ENCODE measurements at regions not wholly inside any gene's neighbourhood (a gene's known extent, or its start where the extent isn't known, plus 50 kb on each side); places are given as distances from the start of the nearest gene placed in this dataset.

- TF ChIP-seq, protein P1, sequence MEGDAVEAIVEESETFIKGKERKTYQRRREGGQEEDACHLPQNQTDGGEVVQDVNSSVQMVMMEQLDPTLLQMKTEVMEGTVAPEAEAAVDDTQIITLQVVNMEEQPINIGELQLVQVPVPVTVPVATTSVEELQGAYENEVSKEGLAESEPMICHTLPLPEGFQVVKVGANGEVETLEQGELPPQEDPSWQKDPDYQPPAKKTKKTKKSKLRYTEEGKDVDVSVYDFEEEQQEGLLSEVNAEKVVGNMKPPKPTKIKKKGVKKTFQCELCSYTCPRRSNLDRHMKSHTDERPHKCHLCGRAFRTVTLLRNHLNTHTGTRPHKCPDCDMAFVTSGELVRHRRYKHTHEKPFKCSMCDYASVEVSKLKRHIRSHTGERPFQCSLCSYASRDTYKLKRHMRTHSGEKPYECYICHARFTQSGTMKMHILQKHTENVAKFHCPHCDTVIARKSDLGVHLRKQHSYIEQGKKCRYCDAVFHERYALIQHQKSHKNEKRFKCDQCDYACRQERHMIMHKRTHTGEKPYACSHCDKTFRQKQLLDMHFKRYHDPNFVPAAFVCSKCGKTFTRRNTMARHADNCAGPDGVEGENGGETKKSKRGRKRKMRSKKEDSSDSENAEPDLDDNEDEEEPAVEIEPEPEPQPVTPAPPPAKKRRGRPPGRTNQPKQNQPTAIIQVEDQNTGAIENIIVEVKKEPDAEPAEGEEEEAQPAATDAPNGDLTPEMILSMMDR (conservative IDR thresholded peaks at IDR 0.05), result no peak
- TF ChIP-seq EZH2 (IDR thresholded peaks at IDR 0.05; ENCODE audit: low read depth), result no peak
Observed at GRCh38 chr7:13715534-13715933, 273.9 kb downstream of the ETV1 start.

Data from PC-9 (cell line).